Skeletal muscle tissue (tissue), 3 donors: ENCODE measurements at regions not wholly inside any gene's neighbourhood (a gene's known extent, or its start where the extent isn't known, plus 50 kb on each side); places are given as distances from the start of the nearest gene placed in this dataset.

Source experiments
- H3K27ac ChIP-seq: one replicate; pipeline ENCODE4 v1.7.0; 2013; ENCODE audit warnings: mild to moderate bottlenecking, low read depth, low read length, inconsistent platforms
- H3K27me3 ChIP-seq, 3 donors: one replicate each; pipeline ENCODE4 v1.7.0; 2013; ENCODE audit warnings: low read length in 3 of 3; ENCODE audit not compliant: control insufficient read depth in 3 of 3, insufficient read depth in 3 of 3
- H3K36me3 ChIP-seq, 3 donors: one replicate each; pipeline ENCODE4 v1.7.0; 2013; ENCODE audit warnings: low read length in 3 of 3; ENCODE audit not compliant: control insufficient read depth in 3 of 3, insufficient read depth in 3 of 3
- H3K4me1 ChIP-seq, 3 donors: one replicate each; pipeline ENCODE4 v1.7.0; 2013; ENCODE audit warnings: low read length in 3 of 3, mild to moderate bottlenecking in 3 of 3; ENCODE audit not compliant: control insufficient read depth in 3 of 3, insufficient read depth in 3 of 3
- H3K4me3 ChIP-seq, 3 donors: one replicate each; pipeline ENCODE4 v1.7.0; 2013; ENCODE audit warnings: low read length in 3 of 3
- H3K9ac ChIP-seq, 3 donors: one replicate each; pipeline ENCODE4 v1.7.0; 2013; ENCODE audit warnings: low read length in 3 of 3, mild to moderate bottlenecking in 3 of 3, moderate library complexity in 2 of 3, low read depth in 1 of 3
- H3K9me3 ChIP-seq, 3 donors: one replicate each; pipeline ENCODE4 v1.7.0; 2013; ENCODE audit warnings: low read length in 3 of 3; ENCODE audit not compliant: control insufficient read depth in 3 of 3
- donor health status: Osteomylitis.

- no peak overlapping the region for H3K9ac ChIP-seq
- no peaks in the 10 kb centered on the region for H3K27me3 ChIP-seq
- H3K27ac ChIP-seq = no peak overlapping the region
- no peaks in the 10 kb centered on the region for H3K36me3 ChIP-seq
- H3K9me3 ChIP-seq = no peaks in the 10 kb centered on the region
- H3K4me3 ChIP-seq = no peak overlapping the region
- no peaks in the 10 kb centered on the region for H3K4me1 ChIP-seq
Observed at GRCh38 chr6:95232446-95232845, 344.9 kb upstream of the MANEA start.

DNA sequence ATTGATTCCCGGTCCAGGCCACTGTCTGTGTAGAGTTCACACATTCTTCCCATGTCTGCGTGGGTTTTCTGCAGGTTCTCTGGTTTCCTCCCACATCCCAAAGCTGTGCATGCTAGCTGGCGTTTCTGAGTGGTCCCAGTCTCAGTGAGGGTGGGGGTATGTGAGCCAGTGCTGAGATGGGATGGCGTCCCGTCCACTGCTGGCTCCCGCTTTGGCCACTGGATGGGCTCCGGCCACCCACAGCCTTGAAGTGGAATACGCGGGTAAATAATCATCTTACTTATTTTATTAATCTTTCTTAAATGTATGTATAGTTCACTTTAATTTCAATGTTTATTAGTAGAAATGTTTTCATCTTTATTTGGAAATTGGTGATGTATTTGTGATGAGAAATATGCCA, 343.5 kb upstream of the MANEA start:
- no peaks in the 10 kb centered on the region for H3K9me3 ChIP-seq

GRCh38 chr6:95240514-95240913, 336.8 kb upstream of the MANEA start:
- no peaks in the 10 kb centered on the region for H3K9me3 ChIP-seq
- H3K4me3 ChIP-seq = no peak overlapping the region
- no peak overlapping the region for H3K27ac ChIP-seq
- H3K36me3 ChIP-seq = no peaks in the 10 kb centered on the region
- H3K27me3 ChIP-seq = no peaks in the 10 kb centered on the region
- no peaks in the 10 kb centered on the region for H3K4me1 ChIP-seq
- no peak overlapping the region for H3K9ac ChIP-seq

More for the DNA sequence above, 343.5 kb upstream of the MANEA start:
- no peak overlapping the region for H3K9ac ChIP-seq
- H3K4me3 ChIP-seq = no peak overlapping the region
- no peak overlapping the region for H3K27ac ChIP-seq
- H3K4me1 ChIP-seq = no peaks in the 10 kb centered on the region
- no peaks in the 10 kb centered on the region for H3K27me3 ChIP-seq
- no peaks in the 10 kb centered on the region for H3K36me3 ChIP-seq

DNA sequence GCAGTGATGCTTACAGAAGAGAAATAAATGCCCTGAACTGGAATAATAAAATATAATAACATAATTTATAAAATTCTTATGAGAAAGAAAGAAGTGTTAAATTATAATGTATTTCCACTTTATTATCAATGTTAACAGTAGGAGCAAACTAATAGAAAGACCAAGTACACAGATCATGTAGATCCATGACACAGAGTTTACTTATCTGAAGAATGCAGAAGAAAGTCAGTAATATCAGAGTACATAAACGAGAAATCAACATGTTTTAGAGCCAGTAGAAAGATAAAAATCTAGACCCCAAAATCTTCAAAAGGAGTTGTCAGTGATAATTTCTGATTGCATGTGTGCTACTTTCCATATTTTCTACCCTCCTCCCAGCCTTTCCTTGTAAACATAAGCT, 334.8 kb upstream of the MANEA start:
- Histone ChIP-seq H3K36me3 (no peaks in the 10 kb centered on the region), H3K9ac (no peak overlapping the region), H3K9me3 (no peaks in the 10 kb centered on the region), H3K4me3 (no peak overlapping the region), H3K4me1 (no peaks in the 10 kb centered on the region), H3K27ac (no peak overlapping the region), H3K27me3 (no peaks in the 10 kb centered on the region)

DNA sequence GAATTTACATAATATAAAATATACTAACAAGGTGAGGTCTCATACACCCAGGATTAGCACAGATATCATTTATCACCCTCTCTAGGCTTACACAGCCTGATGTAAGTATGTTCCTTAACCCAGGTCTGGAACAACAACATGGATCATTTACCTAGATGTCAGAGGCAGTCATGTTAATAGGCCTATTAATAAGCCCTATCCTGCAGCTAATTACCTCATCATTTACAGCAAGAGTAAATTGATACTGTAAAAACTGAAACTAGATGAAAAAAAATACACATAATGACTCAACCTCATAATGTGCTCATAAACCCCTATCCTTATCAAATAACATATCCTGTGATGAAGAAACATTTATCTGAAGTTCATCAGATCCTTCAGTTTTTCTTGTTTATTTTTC, 334.3 kb upstream of the MANEA start:
- Histone ChIP-seq H3K9ac (no peak overlapping the region), H3K4me3 (no peak overlapping the region), H3K27me3 (no peaks in the 10 kb centered on the region), H3K9me3 (no peaks in the 10 kb centered on the region), H3K27ac (no peak overlapping the region), H3K4me1 (no peaks in the 10 kb centered on the region), H3K36me3 (no peaks in the 10 kb centered on the region)

- Histone ChIP-seq H3K27me3 (no peaks in the 10 kb centered on the region), H3K4me1 (no peaks in the 10 kb centered on the region), H3K4me3 (no peak overlapping the region), H3K9me3 (no peaks in the 10 kb centered on the region), H3K27ac (no peak overlapping the region), H3K36me3 (no peaks in the 10 kb centered on the region), H3K9ac (no peak overlapping the region)
Observed at GRCh38 chr6:95244751-95245150, 332.6 kb upstream of the MANEA start.

GRCh38 chr6:95248499-95248898, 328.8 kb upstream of the MANEA start:
- H3K4me3 ChIP-seq = no peak overlapping the region
- H3K27ac ChIP-seq = no peak overlapping the region
- no peaks in the 10 kb centered on the region for H3K27me3 ChIP-seq
- no peaks in the 10 kb centered on the region for H3K9me3 ChIP-seq
- no peak overlapping the region for H3K9ac ChIP-seq
- no peaks in the 10 kb centered on the region for H3K4me1 ChIP-seq
- no peaks in the 10 kb centered on the region for H3K36me3 ChIP-seq

DNA sequence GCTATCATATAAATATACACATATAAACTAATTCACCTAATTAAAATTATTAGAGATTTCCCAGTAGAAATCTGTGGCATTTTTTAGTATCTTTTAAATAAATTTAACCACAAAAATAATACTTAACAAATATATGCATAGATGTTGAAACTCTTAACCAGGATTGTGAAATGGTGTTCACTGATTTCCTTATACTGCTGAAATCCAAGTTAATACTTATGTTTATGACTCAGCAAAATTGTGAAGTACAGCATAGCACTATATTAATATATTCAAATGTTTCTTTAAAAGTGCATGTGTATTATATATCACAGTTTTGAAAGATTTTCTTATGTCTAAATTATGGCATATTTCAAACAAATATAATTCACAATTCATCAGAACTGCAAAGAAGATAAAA, 328.2 kb upstream of the MANEA start:
- Histone ChIP-seq H3K36me3 (no peaks in the 10 kb centered on the region), H3K9me3 (no peaks in the 10 kb centered on the region), H3K4me1 (no peaks in the 10 kb centered on the region), H3K27me3 (no peaks in the 10 kb centered on the region), H3K4me3 (no peak overlapping the region), H3K27ac (no peak overlapping the region), H3K9ac (no peak overlapping the region)

GRCh38 chr6:95249661-95250060, 327.7 kb upstream of the MANEA start:
- Histone ChIP-seq H3K27me3 (no peaks in the 10 kb centered on the region), H3K4me3 (no peak overlapping the region), H3K9ac (no peak overlapping the region), H3K9me3 (no peaks in the 10 kb centered on the region), H3K36me3 (no peaks in the 10 kb centered on the region), H3K27ac (no peak overlapping the region), H3K4me1 (no peaks in the 10 kb centered on the region)

GRCh38 chr6:95263840-95264239, 313.5 kb upstream of the MANEA start:
- H3K4me1 ChIP-seq = no peaks in the 10 kb centered on the region
- H3K27ac ChIP-seq = no peak overlapping the region
- no peak overlapping the region for H3K9ac ChIP-seq
- H3K27me3 ChIP-seq = no peaks in the 10 kb centered on the region
- H3K4me3 ChIP-seq = no peak overlapping the region
- no peaks in the 10 kb centered on the region for H3K9me3 ChIP-seq
- no peaks in the 10 kb centered on the region for H3K36me3 ChIP-seq
